Muscle of leg (tissue), 3 donors: ENCODE measurements at regions not wholly inside any gene's neighbourhood (a gene's known extent, or its start where the extent isn't known, plus 50 kb on each side); places are given as distances from the start of the nearest gene placed in this dataset.

Source experiments
- DNase-seq: peaks from one replicate; pipeline ENCODE4 v3.0.0; 2013
- H3K27ac ChIP-seq: one replicate; pipeline ENCODE4 v1.5.1; 2013; ENCODE audit warnings: mild to moderate bottlenecking, low read length, control low read depth
- H3K27me3 ChIP-seq: one replicate; pipeline ENCODE4 v1.6.1; 2013; ENCODE audit warnings: low read length; ENCODE audit not compliant: control insufficient read depth, insufficient read depth
- H3K36me3 ChIP-seq: one replicate; pipeline ENCODE4 v1.6.1; 2013; ENCODE audit warnings: low read length; ENCODE audit not compliant: control insufficient read depth, insufficient read depth
- H3K4me1 ChIP-seq: one replicate; pipeline ENCODE4 v1.6.1; 2013; ENCODE audit warnings: low read length; ENCODE audit not compliant: control insufficient read depth, insufficient read depth
- H3K4me3 ChIP-seq: one replicate; pipeline ENCODE4 v1.5.1; 2013; ENCODE audit warnings: low read length, control low read depth
- H3K9me3 ChIP-seq: replicated peaks from 2 replicates; pipeline ENCODE4 v1.6.1; 2013; ENCODE audit warnings: low read depth, low read length; ENCODE audit not compliant: control insufficient read depth
- whole genome bisulfite sequencing: methylation state at CpG from one replicate; pipeline ENCODE4 v1.1.5; 2013; ENCODE audit warnings: missing lambda C conversion rate; ENCODE audit not compliant: insufficient coverage; 5-methylcytosine and 5-hydroxymethylcytosine counted together

DNA sequence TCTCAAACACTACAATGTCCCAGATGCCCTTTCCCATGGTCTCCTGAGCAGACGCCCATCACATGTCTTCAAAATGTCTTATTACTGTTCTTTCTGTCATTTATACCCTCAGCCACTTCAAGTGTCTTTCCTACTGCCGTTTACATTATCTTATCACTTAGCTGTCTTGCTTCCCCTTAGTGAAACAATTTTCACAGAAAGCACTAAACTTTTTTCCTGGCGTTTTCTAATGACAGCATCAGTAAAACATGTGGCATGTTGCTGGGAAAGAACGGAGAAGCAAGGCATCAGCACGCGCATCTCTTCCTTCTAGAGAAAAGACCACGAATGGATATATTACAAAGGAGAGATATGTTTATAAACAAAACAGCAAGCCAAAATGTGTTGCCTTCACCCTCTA, 189.7 kb upstream of the SLIT2 start:
- Histone ChIP-seq H3K4me1 (no peaks in the 10 kb centered on the region), H3K4me3 (no peak overlapping the region), H3K9me3 (no peaks in the 10 kb centered on the region), H3K36me3 (no peaks in the 10 kb centered on the region), H3K27me3 (no peaks in the 10 kb centered on the region), H3K27ac (no peak overlapping the region)
- 67% methylated on average over 2 of the region's 7 CpGs for WGBS
- DNase-seq = no peak

DNA sequence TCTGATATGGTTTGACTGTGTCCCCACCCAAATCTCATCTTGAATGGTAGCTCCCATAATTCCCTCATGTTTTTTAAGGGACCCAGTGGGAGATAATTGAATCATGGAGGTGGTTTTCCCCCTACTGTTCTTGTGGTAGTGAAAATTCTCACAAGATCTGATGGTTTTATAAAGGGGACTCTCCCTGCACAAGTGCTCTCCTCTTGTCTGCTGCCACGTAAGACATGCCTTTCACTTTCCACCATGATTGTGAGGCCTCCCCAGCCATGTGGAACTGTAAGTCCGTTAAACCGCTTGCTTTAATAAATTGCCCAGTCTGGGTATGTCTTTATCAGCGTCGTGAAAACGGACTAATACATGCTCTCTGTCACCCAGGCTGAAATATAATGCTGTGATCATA, 200.9 kb upstream of the SLIT2 start:
- no peaks in the 10 kb centered on the region for H3K36me3 ChIP-seq
- H3K4me1 ChIP-seq = no peaks in the 10 kb centered on the region
- H3K27ac ChIP-seq = no peak overlapping the region
- DNase-seq = no peak
- no peaks in the 10 kb centered on the region for H3K27me3 ChIP-seq
- WGBS = 96% methylated on average over 6 of the region's 6 CpGs
- H3K9me3 ChIP-seq = no peaks in the 10 kb centered on the region
- no peak overlapping the region for H3K4me3 ChIP-seq

DNA sequence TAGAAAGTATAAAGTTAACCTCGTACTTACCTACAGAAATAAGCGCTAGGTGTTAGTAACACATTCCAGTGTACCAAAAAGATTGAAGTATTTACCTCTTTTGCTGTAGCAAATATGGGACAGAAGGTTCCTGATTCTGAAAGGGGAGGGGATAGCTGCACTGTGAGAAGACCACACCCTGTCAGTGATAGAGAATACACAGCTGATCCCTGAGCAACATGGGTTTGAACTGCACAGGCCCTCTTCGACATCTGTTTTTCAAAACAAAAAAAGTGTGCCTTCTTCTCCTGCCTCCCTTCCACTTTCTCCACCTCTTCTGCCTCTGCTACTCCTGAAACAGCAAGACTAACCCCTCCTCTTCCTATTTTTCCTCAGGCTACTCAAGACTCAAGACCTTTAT, 201.8 kb upstream of the SLIT2 start:
- Histone ChIP-seq H3K27ac (no peak overlapping the region), H3K9me3 (no peaks in the 10 kb centered on the region), H3K36me3 (no peaks in the 10 kb centered on the region), H3K4me3 (no peak overlapping the region), H3K27me3 (no peaks in the 10 kb centered on the region), H3K4me1 (no peaks in the 10 kb centered on the region)
- DNase-seq = no peak
- whole genome bisulfite sequencing = no CpG with 5 or more reads among the region's 3 CpGs

DNA sequence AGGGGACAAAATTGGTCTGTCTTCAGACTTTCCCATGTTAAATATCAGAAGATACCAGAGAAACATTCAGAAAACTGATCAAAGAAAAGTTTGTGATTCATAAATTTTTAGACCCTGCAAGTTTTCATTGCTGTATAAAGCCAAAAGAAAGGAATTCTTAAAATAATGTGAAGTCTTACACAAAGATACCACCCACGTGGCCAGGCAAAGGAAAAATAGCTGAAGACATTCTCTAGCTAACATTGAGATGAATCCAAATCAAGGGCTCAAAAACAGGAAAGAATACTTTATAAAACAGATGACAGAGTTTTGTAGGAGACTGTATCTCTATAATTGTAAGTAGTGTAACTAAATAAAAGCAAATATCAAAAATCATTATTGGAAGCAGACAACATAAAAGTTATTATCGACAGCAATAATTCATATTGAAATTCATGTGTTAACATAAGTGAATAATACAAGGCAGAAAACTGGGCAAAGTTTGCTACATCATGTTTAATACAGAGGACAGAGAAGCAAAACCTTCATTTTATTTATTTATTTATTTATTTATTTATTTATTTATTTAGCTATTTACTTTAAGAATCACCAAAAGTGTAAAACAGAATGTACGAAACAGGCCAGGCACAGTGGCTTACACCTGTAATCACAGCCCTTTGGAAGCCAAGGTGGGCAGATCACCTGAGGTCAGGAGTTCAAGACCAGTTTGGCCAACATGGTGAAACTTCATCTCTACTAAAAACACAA, 204.6 kb upstream of the SLIT2 start:
- H3K4me3 ChIP-seq = no peak overlapping the region
- no peak overlapping the region for H3K27ac ChIP-seq
- no peaks in the 10 kb centered on the region for H3K9me3 ChIP-seq
- DNase-seq = peak; percentile 33
- H3K36me3 ChIP-seq = no peaks in the 10 kb centered on the region
- H3K27me3 ChIP-seq = no peaks in the 10 kb centered on the region
- no CpG with 5 or more reads among the region's 3 CpGs for WGBS
- H3K4me1 ChIP-seq = no peaks in the 10 kb centered on the region

DNA sequence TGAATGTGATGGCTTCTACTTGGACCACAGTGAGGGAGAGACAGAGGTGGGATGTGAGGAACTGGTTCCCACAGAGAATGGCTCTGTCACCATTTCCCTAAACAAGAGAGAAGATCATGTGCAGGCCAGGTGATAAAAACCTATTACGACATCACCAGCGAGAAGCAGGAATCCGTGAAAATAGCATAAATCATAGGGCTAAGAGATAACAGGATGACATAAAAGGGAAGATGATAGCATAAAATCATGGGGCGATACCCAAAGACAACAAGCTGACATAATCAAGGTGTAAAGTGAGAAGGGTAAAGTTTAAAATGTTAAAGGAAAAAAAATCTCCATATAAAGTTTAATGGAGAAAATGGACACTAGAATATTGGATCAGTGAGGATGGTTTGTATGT, 205.5 kb upstream of the SLIT2 start:
- Histone ChIP-seq H3K27ac (no peak overlapping the region), H3K4me3 (no peak overlapping the region), H3K36me3 (no peaks in the 10 kb centered on the region), H3K4me1 (no peaks in the 10 kb centered on the region), H3K27me3 (no peaks in the 10 kb centered on the region), H3K9me3 (no peaks in the 10 kb centered on the region)
- WGBS = 96% methylated on average over 3 of the region's 4 CpGs
- no peak for DNase-seq

DNA sequence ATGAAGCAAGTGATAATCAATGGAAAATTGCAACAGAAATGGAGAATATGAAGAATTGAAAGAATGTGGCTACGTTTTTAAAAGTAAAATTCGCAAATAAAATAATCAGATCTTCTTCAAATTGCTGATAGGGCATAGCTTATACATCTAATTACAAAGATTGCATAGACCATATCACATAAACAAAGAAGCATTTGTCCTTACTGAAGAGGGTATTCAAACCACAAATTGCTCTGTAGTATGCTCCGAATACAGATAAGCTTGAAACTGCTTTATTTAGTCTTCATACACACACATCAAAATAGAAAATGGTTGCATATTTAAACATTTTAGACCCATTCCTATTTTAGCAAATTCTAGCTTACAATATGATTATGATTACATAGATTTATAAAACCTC, 206.7 kb upstream of the SLIT2 start:
- no CpG with 5 or more reads among the region's 3 CpGs for WGBS
- Histone ChIP-seq H3K36me3 (no peaks in the 10 kb centered on the region), H3K27ac (no peak overlapping the region), H3K4me1 (no peaks in the 10 kb centered on the region), H3K4me3 (no peak overlapping the region), H3K27me3 (no peaks in the 10 kb centered on the region), H3K9me3 (no peaks in the 10 kb centered on the region)
- no peak for DNase-seq

DNA sequence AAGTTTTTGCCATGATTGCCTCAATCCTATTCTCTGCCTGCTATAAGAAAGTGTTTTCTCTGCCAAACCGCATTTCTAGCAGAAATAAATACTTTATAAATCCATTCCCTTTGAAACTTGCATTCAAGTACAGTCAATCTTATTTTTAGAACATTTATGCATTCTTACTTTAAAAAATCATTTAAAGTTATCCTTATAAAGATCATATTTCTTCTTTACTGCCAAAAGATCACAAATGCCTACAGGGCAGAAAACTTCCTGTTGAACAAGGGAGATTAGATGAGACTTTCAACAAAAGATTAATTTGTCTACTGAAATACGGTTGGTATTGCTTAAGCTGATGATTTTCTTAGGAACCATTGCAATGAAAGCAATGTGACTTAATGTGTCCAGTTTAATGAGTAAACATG, 207.2 kb upstream of the SLIT2 start:
- no peaks in the 10 kb centered on the region for H3K9me3 ChIP-seq
- H3K27ac ChIP-seq = no peak overlapping the region
- H3K4me3 ChIP-seq = no peak overlapping the region
- H3K4me1 ChIP-seq = no peaks in the 10 kb centered on the region
- H3K27me3 ChIP-seq = no peaks in the 10 kb centered on the region
- WGBS = no CpG with 5 or more reads among the region's 2 CpGs
- peak; percentile 25 for DNase-seq
- no peaks in the 10 kb centered on the region for H3K36me3 ChIP-seq

DNA sequence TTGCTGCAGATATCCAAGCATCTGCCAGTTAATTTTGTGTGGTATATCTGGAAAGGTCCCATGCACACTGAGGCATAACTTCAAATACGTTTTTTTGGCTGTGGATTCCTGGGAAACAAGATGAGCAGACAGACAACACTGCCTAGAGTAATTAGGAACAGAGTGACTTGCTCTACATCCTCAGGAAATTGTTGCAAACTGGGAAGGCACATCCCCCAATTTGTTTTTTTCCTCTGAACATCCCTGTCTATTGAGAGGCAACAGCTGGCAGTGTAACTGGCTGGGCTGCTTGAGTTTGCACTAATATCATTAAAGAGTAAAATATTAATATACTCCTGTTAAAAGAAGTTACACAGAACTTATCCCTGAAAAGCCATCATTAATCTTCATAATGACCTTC, 207.7 kb upstream of the SLIT2 start:
- WGBS = 25% methylated on average over 1 of the region's 1 CpG
- Histone ChIP-seq H3K27ac (no peak overlapping the region), H3K27me3 (no peaks in the 10 kb centered on the region), H3K36me3 (no peaks in the 10 kb centered on the region), H3K9me3 (no peaks in the 10 kb centered on the region), H3K4me1 (no peaks in the 10 kb centered on the region), H3K4me3 (no peak overlapping the region)
- peak; percentile 23 for DNase-seq

DNA sequence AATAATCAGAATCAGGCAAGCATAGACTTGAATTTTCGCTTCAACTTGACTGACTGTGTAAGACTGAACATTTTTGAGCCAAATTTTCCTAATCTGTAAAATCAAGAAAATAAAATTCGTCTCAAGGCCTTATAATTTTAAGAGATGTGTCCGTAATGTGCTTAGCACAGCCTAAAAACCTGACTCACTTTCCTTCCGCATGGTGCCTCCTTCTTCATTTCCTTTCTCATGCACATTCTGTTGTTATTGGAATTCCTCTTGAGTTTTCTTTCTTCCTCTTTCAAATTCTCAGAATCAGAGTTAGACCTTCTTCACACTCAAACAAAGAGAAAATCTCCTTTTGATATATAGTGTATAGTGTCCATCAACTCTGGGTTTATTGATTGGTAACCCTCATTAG, 208.9 kb upstream of the SLIT2 start:
- H3K27me3 ChIP-seq = no peaks in the 10 kb centered on the region
- no peak overlapping the region for H3K4me3 ChIP-seq
- H3K36me3 ChIP-seq = no peaks in the 10 kb centered on the region
- no peaks in the 10 kb centered on the region for H3K4me1 ChIP-seq
- no peak for DNase-seq
- no peak overlapping the region for H3K27ac ChIP-seq
- H3K9me3 ChIP-seq = no peaks in the 10 kb centered on the region
- no CpG with 5 or more reads among the region's 4 CpGs for WGBS

DNA sequence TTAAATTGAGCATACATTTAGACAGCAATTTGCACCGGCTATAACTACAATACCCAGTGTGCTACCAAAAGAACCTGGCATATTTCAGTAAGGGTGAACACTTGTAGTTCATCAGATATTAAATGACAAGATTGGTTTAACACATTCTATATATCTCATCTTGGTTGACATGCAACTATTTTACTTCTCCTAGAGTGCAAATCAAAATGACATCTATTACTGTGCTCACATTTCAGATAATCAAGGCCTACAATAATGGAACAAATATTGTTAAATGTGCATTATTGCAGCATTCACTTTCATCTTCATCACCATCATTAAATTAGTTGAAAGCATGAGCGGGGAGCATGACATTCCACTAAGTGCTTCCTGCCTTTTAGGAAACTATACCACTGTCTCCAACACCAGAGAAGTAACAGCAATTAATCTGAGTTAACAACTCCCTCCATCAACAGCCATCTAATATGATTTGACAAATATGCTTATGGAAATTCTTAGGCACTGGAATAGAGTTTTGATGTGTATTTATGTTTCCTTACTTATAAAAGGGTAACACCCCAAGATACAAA, 209.8 kb upstream of the SLIT2 start:
- H3K9me3 ChIP-seq = no peaks in the 10 kb centered on the region
- DNase-seq = no peak
- no peak overlapping the region for H3K4me3 ChIP-seq
- no peaks in the 10 kb centered on the region for H3K36me3 ChIP-seq
- H3K27ac ChIP-seq = no peak overlapping the region
- 83% methylated on average over 1 of the region's 2 CpGs for WGBS
- H3K27me3 ChIP-seq = no peaks in the 10 kb centered on the region
- no peaks in the 10 kb centered on the region for H3K4me1 ChIP-seq

DNA sequence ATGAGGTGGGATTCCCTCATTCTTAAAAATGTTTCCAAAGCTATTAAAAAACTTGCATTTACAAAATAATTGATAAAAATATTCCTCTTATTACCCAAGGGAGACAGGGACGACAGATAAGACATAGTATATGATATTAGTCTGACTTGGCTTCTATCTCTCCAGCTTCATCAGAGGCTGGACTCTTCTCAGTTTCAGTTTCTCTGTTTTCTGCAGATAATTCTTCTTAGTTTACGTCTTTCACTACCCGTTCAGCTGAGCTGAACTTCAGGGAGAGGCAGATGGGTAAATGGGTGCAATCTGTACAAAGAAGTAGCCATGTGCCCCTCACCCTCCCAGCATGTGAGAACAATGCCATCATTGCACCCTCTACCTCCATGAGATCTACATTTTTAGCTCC, 214.0 kb upstream of the SLIT2 start:
- WGBS = no CpG with 5 or more reads among the region's 3 CpGs
- no peaks in the 10 kb centered on the region for H3K27me3 ChIP-seq
- no peaks in the 10 kb centered on the region for H3K4me1 ChIP-seq
- no peak for DNase-seq
- no peak overlapping the region for H3K27ac ChIP-seq
- no peaks in the 10 kb centered on the region for H3K36me3 ChIP-seq
- no peak overlapping the region for H3K4me3 ChIP-seq
- no peaks in the 10 kb centered on the region for H3K9me3 ChIP-seq
